HG03378 (cell line): ENCODE measurements at regions not wholly inside any gene's neighbourhood (a gene's known extent, or its start where the extent isn't known, plus 50 kb on each side); places are given as distances from the start of the nearest gene placed in this dataset.

Experiments used
- ATAC-seq: cut with Tn5 transposase; IDR thresholded peaks from one replicate; pipeline ENCODE4 v1.9.1; 2021; ENCODE audit warnings: mild to moderate bottlenecking, moderate library complexity; ENCODE audit not compliant: unreplicated experiment

GRCh38 chr4:138964716-138965426, 50.7 kb upstream of the NOCT start:
- ATAC-seq: no peak

GRCh38 chr4:138963412-138963811, 52.2 kb upstream of the NOCT start:
- ATAC-seq: no peak

- no peak for ATAC-seq
Measured at GRCh38 chr4:138961664-138962063, 53.9 kb upstream of the NOCT start.

GRCh38 chr4:138961129-138961528, 54.5 kb upstream of the NOCT start:
- ATAC-seq: no peak

GRCh38 chr4:138960175-138960710, 55.3 kb upstream of the NOCT start:
- no peak for ATAC-seq

- ATAC-seq: no peak
Measured at GRCh38 chr4:138959097-138959815, 56.3 kb upstream of the NOCT start.

GRCh38 chr4:138958519-138958918, 57.1 kb upstream of the NOCT start:
- ATAC-seq: no peak

GRCh38 chr4:138957302-138957701, 58.3 kb upstream of the NOCT start:
- no peak for ATAC-seq

- ATAC-seq: no peak
Measured at GRCh38 chr4:138954428-138954827, 61.2 kb upstream of the NOCT start.

GRCh38 chr4:138953961-138954371, 61.6 kb upstream of the NOCT start:
- no peak for ATAC-seq

GRCh38 chr4:138952411-138952810, 63.2 kb upstream of the NOCT start:
- no peak for ATAC-seq

GRCh38 chr4:138951764-138952163, 63.8 kb upstream of the NOCT start:
- no peak for ATAC-seq

GRCh38 chr4:138949866-138950265, 65.7 kb upstream of the NOCT start:
- no peak for ATAC-seq

GRCh38 chr4:138948918-138949317, 66.7 kb upstream of the NOCT start:
- no peak for ATAC-seq

- no peak for ATAC-seq
Measured at GRCh38 chr4:138946306-138946705, 69.3 kb upstream of the NOCT start.

GRCh38 chr4:138945840-138946239, 69.7 kb upstream of the NOCT start:
- ATAC-seq: no peak

- no peak for ATAC-seq
Measured at GRCh38 chr4:138945401-138945800, 70.2 kb upstream of the NOCT start.

GRCh38 chr4:138943893-138944292, 71.7 kb upstream of the NOCT start:
- ATAC-seq: no peak

- ATAC-seq: no peak
Measured at GRCh38 chr4:138941037-138941436, 74.5 kb upstream of the NOCT start.

- ATAC-seq: no peak
Measured at GRCh38 chr4:138939960-138940359, 75.6 kb upstream of the NOCT start.

GRCh38 chr4:138938366-138938690, 77.3 kb upstream of the NOCT start:
- ATAC-seq: peak; percentile 67

- no peak for ATAC-seq
Measured at GRCh38 chr4:138935135-138935807, 80.3 kb upstream of the NOCT start.
